GM19452 (cell line): ENCODE measurements at regions not wholly inside any gene's neighbourhood (a gene's known extent, or its start where the extent isn't known, plus 50 kb on each side); places are given as distances from the start of the nearest gene placed in this dataset.
"Not testable (repeated sequence)": the region's sequence is repeated elsewhere in the genome, so short reads cannot be mapped to it uniquely, and the experiment has no call there.

Experiments used
- ATAC-seq: cut with Tn5 transposase; IDR thresholded peaks from one replicate; pipeline ENCODE4 v1.9.1; 2021; ENCODE audit not compliant: unreplicated experiment

- no peak for ATAC-seq
Measured at GRCh38 chr4:42205541-42205940, 53.1 kb upstream of the BEND4 start.

GRCh38 chr4:42216664-42217063, 64.2 kb upstream of the BEND4 start:
- no peak for ATAC-seq

- no peak for ATAC-seq
Measured at GRCh38 chr4:42225286-42225685, 72.8 kb upstream of the BEND4 start.

GRCh38 chr4:42234817-42235216, 82.4 kb upstream of the BEND4 start:
- ATAC-seq: no peak

GRCh38 chr4:42235304-42236021, 83.0 kb upstream of the BEND4 start:
- no peak for ATAC-seq

GRCh38 chr4:42237010-42237409, 84.6 kb upstream of the BEND4 start:
- ATAC-seq: no peak

GRCh38 chr4:42237451-42237850, 85.0 kb upstream of the BEND4 start:
- ATAC-seq: no peak

- no peak for ATAC-seq
Measured at GRCh38 chr4:42248972-42249371, 96.5 kb upstream of the BEND4 start.

- ATAC-seq: no peak
Measured at GRCh38 chr4:42252315-42252714, 99.9 kb upstream of the BEND4 start.

- not testable (repeated sequence) for ATAC-seq
Measured at GRCh38 chr4:42257645-42258044, 105.2 kb upstream of the BEND4 start.

- no peak for ATAC-seq
Measured at GRCh38 chr4:42262701-42263490, 110.4 kb upstream of the BEND4 start.

GRCh38 chr4:42265782-42266602, 113.5 kb upstream of the BEND4 start:
- no peak for ATAC-seq

GRCh38 chr4:42267724-42268123, 115.3 kb upstream of the BEND4 start:
- ATAC-seq: no peak

GRCh38 chr4:42268824-42269223, 116.4 kb upstream of the BEND4 start:
- ATAC-seq: no peak

- no peak for ATAC-seq
Measured at GRCh38 chr4:42271096-42271495, 118.6 kb upstream of the BEND4 start.

GRCh38 chr4:42277291-42277690, 120.0 kb upstream of the SHISA3 start:
- ATAC-seq: no peak

- ATAC-seq: no peak
Measured at GRCh38 chr4:42278709-42279324, 118.5 kb upstream of the SHISA3 start.

GRCh38 chr4:42280327-42281095, 116.8 kb upstream of the SHISA3 start:
- no peak for ATAC-seq

GRCh38 chr4:42281324-42282020, 115.8 kb upstream of the SHISA3 start:
- peak; percentile 68 for ATAC-seq
